ENCODE measurements at regions not wholly inside any gene's neighbourhood (a gene's known extent, or its start where the extent isn't known, plus 50 kb on each side); places are given as distances from the start of the nearest gene placed in this dataset.

DNA sequence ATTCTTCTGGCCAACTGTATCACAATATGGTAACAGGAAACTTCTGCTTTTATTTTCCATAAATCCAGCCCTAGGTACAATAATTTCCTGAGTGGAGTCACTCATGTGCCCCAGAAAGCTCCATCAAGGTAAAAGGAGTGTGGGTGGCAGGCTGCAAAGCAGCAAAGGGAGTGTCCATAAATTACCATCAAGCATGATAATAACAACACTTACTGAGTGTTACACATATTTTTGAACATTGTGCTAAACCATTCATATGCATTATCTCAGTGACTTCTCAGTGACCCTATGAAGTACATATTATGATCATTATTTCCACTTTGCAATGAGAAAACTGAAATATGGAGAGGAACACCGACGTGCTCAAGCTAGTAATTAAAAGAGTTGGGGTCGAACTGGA lies 149.2 kb upstream of the PLXNA2 start:
- TF ChIP-seq, protein P1, sequence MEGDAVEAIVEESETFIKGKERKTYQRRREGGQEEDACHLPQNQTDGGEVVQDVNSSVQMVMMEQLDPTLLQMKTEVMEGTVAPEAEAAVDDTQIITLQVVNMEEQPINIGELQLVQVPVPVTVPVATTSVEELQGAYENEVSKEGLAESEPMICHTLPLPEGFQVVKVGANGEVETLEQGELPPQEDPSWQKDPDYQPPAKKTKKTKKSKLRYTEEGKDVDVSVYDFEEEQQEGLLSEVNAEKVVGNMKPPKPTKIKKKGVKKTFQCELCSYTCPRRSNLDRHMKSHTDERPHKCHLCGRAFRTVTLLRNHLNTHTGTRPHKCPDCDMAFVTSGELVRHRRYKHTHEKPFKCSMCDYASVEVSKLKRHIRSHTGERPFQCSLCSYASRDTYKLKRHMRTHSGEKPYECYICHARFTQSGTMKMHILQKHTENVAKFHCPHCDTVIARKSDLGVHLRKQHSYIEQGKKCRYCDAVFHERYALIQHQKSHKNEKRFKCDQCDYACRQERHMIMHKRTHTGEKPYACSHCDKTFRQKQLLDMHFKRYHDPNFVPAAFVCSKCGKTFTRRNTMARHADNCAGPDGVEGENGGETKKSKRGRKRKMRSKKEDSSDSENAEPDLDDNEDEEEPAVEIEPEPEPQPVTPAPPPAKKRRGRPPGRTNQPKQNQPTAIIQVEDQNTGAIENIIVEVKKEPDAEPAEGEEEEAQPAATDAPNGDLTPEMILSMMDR (IDR thresholded peaks at IDR 0.05) = no peak
- no peak for TF ChIP-seq ZFX (IDR thresholded peaks at IDR 0.05; ENCODE audit: borderline replicate concordance)
- no peak overlapping the region for H3K27ac ChIP-seq

DNA sequence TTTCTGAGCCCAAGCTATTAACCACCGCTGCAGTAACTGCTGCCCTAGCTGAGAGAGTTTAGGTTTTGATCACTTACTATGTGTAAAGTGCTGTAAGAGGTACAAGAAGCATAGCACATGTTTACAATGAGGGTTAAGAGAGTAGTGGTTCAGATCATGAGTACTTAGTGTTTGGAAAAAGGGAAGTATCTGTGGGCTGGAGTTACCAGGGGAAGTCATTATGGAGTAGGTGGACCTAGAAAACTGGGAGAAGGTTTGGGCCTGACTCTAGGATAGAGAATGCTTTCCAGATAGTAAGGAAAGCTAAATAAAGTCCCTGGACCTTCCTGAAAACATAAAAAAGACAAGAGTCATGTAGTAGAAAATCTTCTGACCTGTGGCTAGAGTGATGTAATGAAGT lies 149.6 kb upstream of the PLXNA2 start:
- no peak overlapping the region for H3K27ac ChIP-seq
- TF ChIP-seq, protein P1 (IDR thresholded peaks at IDR 0.05) = no peak
- TF ChIP-seq ZFX (IDR thresholded peaks at IDR 0.05; ENCODE audit: borderline replicate concordance) = no peak

DNA sequence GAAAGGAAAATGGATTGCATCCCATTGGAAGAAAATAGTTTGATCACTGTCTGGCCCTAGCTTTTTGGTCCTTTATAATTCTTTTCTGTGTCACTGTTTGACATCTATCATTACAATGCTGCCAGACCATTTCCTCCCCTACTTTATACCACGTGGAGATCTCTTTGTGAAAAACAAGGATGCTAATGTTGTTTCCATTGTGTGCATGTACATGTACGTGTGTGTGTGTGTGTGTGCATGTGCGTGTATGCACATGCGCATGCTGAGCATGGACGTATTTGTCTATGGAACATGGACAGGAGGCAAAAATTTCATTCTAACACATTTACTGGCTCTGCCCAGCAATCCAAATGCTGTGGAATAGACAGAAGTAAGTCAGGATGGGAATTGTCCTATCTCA lies 153.1 kb upstream of the PLXNA2 start:
- TF ChIP-seq, protein P1 (IDR thresholded peaks at IDR 0.05) = no peak
- H3K27ac ChIP-seq = no peak overlapping the region

DNA sequence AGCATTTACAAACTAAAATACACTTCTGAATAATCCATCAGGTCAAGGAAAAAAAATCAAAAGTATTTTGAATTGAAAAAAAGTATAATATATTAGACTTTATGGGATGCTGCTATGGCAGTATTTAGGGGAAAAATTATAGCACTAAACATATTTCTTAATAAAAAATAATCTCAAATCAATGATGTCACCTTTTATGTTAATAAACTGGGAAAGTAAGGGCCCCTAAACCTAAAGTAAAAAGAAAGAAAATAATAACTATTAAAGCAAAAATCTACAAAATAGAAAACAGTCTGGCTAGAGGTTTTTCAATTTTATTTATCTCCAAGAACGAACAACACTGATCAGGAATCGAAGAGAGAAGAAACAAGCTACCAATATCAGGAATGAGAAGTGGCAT lies 160.8 kb upstream of the PLXNA2 start:
- TF ChIP-seq, protein P1 (IDR thresholded peaks at IDR 0.05) = no peak
- no peak for TF ChIP-seq ZFX (IDR thresholded peaks at IDR 0.05; ENCODE audit: borderline replicate concordance)
- no peak overlapping the region for H3K27ac ChIP-seq

DNA sequence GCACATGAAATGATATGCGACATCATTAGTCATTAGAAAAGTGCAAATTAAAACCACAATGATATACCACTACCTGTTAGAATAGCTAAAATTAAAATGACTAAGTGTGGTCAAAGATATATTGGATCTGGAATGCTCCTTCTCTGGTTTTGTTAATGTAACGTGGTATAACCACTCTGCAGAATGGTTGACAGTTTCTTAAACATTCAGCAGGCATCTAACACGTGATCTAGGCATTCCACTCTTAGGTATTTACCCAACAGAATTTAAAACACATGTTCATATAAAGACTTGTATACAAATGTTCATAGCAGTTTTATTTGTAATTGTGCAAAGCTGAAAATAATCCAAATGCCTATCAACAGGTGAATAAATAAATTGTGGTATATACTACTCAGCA lies 165.0 kb upstream of the PLXNA2 start:
- TF ChIP-seq, protein P1 (IDR thresholded peaks at IDR 0.05) = no peak
- TF ChIP-seq ZFX (IDR thresholded peaks at IDR 0.05; ENCODE audit: borderline replicate concordance) = no peak
- H3K27ac ChIP-seq = no peak overlapping the region

DNA sequence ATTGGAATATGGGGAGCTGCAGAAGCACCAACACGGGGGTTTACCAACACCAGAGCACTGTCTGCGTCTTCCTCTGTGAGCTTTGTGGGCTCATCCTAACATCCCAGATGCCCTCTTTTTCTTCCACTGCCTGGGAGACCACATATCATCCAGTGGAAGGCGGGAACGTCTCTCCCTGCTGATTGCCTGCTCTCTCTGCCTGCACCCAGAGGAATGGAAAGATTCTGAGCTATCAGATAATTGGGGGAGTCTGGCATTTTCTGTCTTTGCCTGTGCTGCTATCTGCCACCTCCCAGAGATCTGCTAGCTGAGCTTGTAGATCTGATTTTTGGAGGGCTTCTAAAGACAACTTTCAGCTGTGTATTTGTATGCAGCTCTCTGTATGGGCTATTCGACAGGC lies 166.2 kb upstream of the PLXNA2 start:
- H3K27ac ChIP-seq = no peak overlapping the region
- TF ChIP-seq, protein P1 (IDR thresholded peaks at IDR 0.05) = no peak
- TF ChIP-seq ZFX (IDR thresholded peaks at IDR 0.05; ENCODE audit: borderline replicate concordance) = no peak

DNA sequence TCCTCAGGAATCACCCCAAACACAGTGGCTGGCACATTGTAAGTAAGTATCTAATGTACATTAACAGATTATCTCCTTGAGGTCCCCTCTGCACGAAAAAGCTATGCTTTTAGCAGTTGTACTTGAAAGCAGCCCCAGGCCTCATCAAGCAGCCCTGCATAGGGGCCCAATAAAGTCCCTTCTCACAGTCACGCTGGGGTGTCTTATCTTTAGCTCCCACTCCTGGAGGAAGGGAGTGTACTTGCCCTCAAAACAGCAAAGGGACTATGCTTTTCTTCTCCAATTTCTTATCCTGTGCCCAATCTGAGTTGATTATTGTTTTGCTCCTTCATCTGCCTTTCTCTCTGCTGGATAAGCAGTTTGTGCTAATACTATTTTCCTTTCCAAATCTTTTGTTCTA lies 168.8 kb upstream of the PLXNA2 start:
- TF ChIP-seq, protein P1 (IDR thresholded peaks at IDR 0.05) = no peak
- no peak for TF ChIP-seq ZFX (IDR thresholded peaks at IDR 0.05; ENCODE audit: borderline replicate concordance)
- H3K27ac ChIP-seq = no peak overlapping the region
